ENCODE measurements at regions not wholly inside any gene's neighbourhood (a gene's known extent, or its start where the extent isn't known, plus 50 kb on each side); places are given as distances from the start of the nearest gene placed in this dataset.
A peak's percentile ranks its signal among the peaks of the same experiment; 100 is the strongest.

- peaks cover 7% of the 10 kb centered on the region for H3K27me3 Mint-ChIP-seq
- H3K4me3 Mint-ChIP-seq: no peak overlapping the region
- H3K9me3 Mint-ChIP-seq: peaks cover 5% of the 10 kb centered on the region
- H3K27ac Mint-ChIP-seq: no peak overlapping the region
- H3K4me1 Mint-ChIP-seq (ENCODE audit: unreplicated experiment): no peaks in the 10 kb centered on the region
- no peak for DNase-seq (ENCODE audit: extremely low spot score, unreplicated experiment)
- no peaks in the 10 kb centered on the region for H3K36me3 Mint-ChIP-seq
- TF ChIP-seq CTCF (conservative IDR thresholded peaks at IDR 0.05): no peak
These were observed 332.2 kb downstream of the INSC start for GRCh38 chr11:15446929-15447328.

- no peak overlapping the region for H3K27ac Mint-ChIP-seq
- H3K9me3 Mint-ChIP-seq: no peaks in the 10 kb centered on the region
- TF ChIP-seq CTCF (conservative IDR thresholded peaks at IDR 0.05): no peak
- H3K4me3 Mint-ChIP-seq: no peak overlapping the region
- H3K36me3 Mint-ChIP-seq: no peaks in the 10 kb centered on the region
- no peak for DNase-seq (ENCODE audit: extremely low spot score, unreplicated experiment)
- H3K27me3 Mint-ChIP-seq: peaks cover 2% of the 10 kb centered on the region
- H3K4me1 Mint-ChIP-seq (ENCODE audit: unreplicated experiment): no peaks in the 10 kb centered on the region
These were observed 337.0 kb downstream of the INSC start for GRCh38 chr11:15451713-15452112.

DNA sequence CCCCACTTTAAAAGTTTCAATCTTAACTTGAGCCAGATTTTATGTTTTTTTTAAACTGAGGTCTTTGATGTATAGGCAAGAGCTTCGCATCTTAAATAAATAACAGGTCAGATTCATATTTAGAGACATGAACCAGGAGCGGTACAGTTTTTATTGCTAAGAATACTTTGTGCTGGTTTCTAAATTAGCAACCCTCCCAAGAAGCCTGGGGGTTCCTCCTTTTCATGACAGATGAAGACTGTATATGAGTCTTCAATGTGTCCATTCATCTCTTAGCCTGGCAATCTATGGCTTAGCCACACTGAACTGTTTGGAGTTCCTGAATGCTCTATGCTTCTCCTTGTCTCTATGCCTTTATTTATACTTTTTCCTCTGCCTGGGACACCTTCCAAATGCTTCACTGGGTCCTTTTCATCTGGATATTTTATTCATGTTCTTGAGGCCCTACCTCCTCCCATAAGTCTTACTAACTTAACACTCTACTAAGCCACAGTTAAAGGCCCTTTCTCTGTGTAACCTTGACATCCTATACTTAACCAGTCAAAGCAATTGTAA is 338.6 kb downstream of the INSC start:
- H3K27me3 Mint-ChIP-seq: no peaks in the 10 kb centered on the region
- H3K27ac Mint-ChIP-seq: no peak overlapping the region

GRCh38 chr11:15468466-15468865 is 353.7 kb downstream of the INSC start:
- Mint-ChIP-seq H3K9me3 (no peaks in the 10 kb centered on the region), H3K27me3 (peaks cover 4% of the 10 kb centered on the region), H3K27ac (no peak overlapping the region), H3K36me3 (no peaks in the 10 kb centered on the region), H3K4me3 (no peak overlapping the region), H3K4me1 (ENCODE audit: unreplicated experiment) (peaks cover 6% of the 10 kb centered on the region)
- DNase-seq (ENCODE audit: extremely low spot score, unreplicated experiment): no peak
- TF ChIP-seq CTCF (conservative IDR thresholded peaks at IDR 0.05): no peak

More for the DNA sequence above, 338.6 kb downstream of the INSC start:
- TF ChIP-seq CTCF (conservative IDR thresholded peaks at IDR 0.05): no peak
- Mint-ChIP-seq H3K9me3 (no peaks in the 10 kb centered on the region), H3K4me1 (ENCODE audit: unreplicated experiment) (no peaks in the 10 kb centered on the region), H3K36me3 (no peaks in the 10 kb centered on the region), H3K4me3 (no peak overlapping the region)
- no peak for DNase-seq (ENCODE audit: extremely low spot score, unreplicated experiment)

GRCh38 chr11:15471048-15471894 is 356.5 kb downstream of the INSC start:
- H3K9me3 Mint-ChIP-seq: no peaks in the 10 kb centered on the region
- peak overlapping the region; percentile 48 for H3K27ac Mint-ChIP-seq
- H3K27me3 Mint-ChIP-seq: peaks cover 11% of the 10 kb centered on the region
- H3K36me3 Mint-ChIP-seq: no peaks in the 10 kb centered on the region
- no peak for DNase-seq (ENCODE audit: extremely low spot score, unreplicated experiment)
- no peak for TF ChIP-seq CTCF (conservative IDR thresholded peaks at IDR 0.05)
- H3K4me3 Mint-ChIP-seq: no peak overlapping the region
- H3K4me1 Mint-ChIP-seq (ENCODE audit: unreplicated experiment): peaks cover 6% of the 10 kb centered on the region

Measured in type B pancreatic cell (in vitro differentiated cells).